ENCODE measurements at regions not wholly inside any gene's neighbourhood (a gene's known extent, or its start where the extent isn't known, plus 50 kb on each side); places are given as distances from the start of the nearest gene placed in this dataset.
"Not testable (repeated sequence)": the region's sequence is repeated elsewhere in the genome, so short reads cannot be mapped to it uniquely, and the experiment has no call there.

DNA sequence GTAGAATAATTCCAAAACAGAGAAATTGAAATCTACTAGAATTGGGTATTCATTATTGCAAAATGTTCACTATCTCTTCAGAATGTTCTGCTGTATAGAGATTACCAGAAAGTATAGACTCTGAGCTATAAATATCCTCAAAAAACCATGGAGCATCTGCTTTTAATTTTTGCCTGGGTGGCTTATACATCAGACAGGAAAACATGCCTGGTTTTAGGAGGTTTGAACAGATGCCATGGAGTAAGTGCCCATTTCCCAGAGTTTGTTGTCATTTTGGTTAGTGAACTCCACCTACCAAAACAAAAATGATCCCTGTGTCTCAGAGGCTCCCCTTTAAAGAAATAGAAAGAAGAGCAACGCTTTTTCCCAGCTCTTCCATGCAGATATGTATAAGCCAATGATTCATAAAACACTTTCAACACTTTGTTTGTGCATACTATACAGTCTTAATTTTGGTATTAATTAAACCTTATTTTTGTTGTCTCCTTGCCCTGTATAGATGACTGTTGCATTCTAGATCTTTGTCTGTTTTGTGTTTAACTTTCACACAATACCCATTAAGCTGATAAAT is 68.7 kb downstream of the MEPE start:
- DNase-seq, result no peak

DNA sequence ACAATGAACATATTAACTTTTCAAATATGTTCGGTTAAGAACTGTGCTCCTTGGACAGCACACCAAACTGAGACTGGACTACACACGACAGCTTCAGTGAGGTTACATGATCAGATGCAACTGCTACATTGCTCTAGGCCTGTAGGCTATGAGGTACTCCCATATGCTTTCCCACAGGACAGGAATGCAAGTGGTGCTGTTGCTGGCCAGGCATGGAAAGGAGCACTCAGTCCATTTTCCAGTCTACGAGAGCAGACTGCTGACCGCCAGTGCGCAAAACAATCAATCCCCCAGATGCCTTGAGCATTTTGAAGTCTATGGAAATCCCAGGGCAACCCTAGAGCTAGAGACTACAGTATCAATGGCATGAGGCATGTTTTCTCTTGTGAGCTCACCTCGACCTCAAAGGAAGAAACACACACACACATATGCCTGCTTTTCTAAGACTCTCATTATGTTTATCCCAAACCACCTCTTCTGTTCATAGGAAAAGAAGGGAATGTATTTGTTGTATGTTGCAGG is 70.8 kb upstream of the SPP1 start:
- DNase-seq, result no peak

DNA sequence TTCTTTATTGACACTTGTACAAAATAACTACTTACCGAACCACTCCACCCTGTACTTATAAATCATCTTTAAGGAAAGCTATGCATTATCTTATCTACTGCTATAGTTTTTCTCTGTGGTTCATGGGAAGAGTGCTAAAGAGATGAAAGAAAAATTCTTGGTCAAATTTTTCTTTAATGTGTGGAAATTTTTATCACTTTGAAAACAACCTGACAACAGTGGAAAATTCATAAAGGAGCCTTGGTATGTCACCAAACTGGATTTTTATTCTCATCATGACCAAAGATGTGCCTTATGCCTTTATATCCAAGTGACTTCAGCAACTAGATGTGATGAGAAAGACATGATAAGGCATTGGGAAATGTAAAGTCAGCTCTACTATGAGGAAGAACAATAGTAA is 67.2 kb upstream of the SPP1 start:
- no peak for DNase-seq

DNA sequence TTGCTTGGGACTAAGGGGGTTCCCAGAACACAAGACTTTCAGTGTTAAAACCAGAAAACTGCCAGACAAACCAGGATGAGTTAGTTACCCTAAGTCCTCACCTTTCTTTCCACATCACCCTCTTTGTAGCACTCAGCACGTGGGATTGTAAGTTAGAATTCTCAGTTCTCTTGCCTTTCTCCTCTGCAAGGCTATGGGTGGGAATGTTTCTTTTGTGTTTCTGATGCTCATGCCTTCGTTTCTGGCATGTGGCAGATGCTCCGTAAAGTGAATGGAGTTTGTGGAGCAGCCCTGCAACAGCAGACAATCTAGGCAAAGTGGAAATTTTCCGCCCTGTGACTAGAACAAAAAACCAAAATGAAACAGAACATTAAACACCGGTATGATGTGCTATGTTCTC is 64.7 kb upstream of the SPP1 start:
- DNase-seq, result peak in 1 of 2 experiments; percentile 25

DNA sequence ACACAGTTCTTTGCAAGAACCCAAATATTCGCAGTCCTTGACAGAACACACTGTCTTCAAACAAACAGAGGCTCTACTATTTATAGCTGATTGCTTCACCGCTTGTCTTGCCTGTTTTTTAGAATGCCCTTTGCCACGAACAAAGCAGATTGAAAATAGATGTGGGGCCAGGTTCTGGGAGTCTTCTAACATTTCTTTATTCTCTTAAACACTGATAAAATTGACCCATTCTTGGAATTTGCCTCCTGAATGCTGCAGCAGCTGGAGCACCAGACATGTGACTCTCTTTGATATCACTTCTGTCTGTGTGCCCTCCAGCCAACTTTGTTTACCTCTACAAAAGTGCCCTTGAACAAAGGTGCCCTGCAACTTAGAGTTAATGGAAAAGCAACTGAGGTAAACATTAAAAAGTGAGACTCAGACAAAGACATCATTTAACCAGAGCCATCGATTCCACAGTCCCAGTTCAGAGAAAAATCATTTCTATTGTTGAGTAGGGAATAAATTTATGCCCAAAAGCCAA is 64.2 kb upstream of the SPP1 start:
- DNase-seq, result peak; percentile 16 to 42

DNA sequence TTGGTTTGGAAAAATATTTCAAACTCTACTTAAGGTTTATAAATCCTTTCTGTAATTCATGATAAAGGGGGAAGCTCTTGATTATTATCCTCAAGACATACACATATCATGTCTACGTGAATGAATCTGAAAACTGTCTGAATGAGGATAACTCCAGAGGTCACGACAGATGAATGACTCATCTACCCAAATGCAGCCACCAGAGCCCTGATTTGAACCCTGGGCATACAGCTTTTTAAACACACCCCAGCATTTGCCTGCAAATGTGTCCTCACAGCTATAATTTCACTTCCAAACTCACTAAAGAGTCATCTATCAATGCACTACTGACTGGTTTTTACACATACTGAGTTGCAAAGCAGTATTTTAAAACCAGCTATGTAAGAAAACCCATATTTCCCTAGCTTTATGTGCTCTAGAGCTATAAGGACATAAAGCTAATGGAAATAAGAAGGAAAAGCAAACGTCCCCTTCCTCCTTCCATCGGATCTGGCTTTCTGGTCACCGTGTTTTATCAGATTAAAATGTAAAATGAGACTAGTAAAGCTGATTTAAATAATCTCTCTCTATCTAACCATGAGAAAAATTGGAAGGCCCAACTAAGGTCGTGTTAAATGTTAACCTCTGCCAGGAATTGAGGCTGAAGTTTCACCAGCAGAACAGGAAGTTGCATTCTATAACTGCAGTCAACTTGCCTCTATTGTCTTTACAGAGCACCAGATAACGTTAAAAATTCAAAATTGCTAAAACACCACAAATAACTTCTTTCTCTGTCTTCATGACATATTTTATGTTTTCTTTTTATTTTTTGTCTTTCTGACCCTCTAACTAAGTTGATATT is 63.1 kb upstream of the SPP1 start:
- no peak for DNase-seq

DNA sequence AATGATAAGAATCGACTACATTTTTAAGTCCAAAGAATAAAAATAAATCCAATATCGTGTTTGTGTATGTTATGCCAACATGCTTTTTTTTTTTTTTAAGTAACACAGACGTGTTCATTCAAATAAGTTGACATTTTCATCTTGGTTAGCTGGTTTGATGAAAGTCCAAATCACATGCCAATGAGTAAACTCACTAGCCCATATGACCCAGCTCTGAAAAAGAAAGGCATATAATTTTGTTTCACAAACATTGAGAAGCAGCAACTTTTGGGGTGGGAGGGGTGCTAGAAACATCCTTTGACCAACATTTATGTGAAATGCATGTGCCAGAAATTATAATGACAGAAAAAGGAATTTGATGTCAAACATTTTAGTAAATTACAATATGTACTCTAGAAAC is 61.6 kb upstream of the SPP1 start:
- no peak for DNase-seq

DNA sequence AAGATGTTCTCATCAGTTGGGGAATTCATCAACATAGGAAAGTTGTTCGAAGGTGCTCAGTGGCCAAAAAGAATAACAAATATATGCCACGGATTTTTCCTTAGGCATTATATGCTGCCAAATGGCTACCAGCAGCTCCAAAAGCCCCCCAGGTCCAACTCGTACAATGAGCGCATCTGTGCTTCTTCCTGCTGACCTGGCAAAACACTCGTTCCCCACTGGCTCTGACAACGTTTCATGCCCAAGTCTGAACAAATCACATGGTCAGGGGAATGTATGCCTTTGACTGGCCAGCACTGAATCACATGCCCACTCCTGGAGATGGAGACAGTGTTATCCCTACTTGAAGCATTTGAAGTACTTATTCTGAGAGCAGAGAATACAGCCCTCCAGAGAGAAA is 59.9 kb upstream of the SPP1 start:
- DNase-seq, result no peak

GRCh38 chr4:87916626-87917025 is 58.9 kb upstream of the SPP1 start:
- DNase-seq, result no peak

- DNase-seq, result not testable (repeated sequence)
Measured at GRCh38 chr4:87917911-87918310, 57.6 kb upstream of the SPP1 start.

DNA sequence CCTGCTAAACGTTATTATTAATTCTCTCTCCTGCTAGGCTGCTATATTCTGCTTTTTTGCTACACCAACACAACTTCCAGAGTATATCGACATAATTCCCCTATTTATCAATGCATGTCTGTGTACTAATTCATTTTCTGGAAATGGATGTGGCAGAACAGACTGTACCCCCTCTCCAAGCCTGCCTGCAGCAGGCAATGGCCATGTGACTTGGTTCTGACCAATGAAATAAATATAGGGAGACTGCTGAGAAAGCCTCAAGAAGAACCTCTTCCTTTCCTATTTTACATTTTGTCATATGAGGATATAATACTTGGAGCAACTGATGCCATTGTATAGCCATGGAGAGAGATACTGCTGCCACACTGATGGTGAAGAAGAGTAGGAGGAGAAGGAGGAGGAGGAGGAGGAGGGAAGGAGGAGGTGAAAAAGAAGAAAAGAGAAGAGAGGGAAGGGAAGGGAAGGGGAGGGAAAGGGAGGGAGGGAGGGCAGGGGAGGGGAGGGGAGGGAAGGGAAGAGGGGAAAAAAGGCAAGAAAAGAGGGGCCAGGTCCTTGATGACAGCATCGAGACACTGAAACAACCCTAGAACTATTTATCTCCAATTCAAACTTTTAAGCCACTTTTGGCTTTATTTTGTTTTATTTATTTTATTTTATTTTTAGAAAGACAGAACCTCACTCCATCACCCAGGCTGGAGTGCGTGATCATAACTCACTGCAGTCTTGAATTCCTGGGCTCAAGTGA is 57.0 kb upstream of the SPP1 start:
- DNase-seq, result no peak

DNA sequence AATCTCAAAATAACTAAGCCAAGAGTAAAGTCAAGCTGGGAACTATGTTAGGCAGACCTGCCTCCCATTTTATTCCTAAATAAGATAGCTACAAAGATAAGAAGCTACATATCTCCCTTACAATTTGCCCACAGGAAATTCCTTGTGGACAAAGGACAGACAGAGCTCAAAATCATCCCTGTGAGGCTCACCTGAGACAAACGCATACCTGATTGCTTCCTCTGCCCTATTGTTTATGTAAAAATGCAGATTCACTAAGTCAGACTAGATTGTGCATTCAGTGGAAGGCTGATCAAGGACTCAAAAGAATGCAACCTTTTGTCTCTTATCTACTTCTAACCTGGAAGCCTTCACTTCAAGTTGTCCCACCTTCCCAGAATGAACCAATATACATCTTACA is 56.2 kb upstream of the SPP1 start:
- DNase-seq, result not testable (repeated sequence)

DNA sequence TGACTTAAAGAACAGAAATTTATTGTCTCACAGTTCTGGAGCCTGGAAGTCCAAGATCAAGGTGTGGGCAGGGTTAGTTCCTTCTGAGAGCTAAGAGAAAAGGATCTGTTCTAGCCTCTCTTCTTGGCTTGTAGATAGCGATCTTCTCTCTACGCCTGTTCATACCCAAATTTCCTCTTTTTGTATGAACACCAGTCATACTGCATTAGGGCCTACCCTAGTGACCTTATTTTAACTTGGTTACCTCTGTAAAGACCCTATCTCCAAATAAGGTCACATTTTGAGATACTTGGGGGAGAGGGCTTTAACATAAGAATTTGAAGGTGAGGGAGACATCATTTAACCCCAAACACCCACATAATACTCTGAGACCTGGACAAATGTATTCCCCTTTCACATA is 55.6 kb upstream of the SPP1 start:
- DNase-seq, result no peak

GRCh38 chr4:87920478-87920877 is 55.0 kb upstream of the SPP1 start:
- DNase-seq, result no peak

DNA sequence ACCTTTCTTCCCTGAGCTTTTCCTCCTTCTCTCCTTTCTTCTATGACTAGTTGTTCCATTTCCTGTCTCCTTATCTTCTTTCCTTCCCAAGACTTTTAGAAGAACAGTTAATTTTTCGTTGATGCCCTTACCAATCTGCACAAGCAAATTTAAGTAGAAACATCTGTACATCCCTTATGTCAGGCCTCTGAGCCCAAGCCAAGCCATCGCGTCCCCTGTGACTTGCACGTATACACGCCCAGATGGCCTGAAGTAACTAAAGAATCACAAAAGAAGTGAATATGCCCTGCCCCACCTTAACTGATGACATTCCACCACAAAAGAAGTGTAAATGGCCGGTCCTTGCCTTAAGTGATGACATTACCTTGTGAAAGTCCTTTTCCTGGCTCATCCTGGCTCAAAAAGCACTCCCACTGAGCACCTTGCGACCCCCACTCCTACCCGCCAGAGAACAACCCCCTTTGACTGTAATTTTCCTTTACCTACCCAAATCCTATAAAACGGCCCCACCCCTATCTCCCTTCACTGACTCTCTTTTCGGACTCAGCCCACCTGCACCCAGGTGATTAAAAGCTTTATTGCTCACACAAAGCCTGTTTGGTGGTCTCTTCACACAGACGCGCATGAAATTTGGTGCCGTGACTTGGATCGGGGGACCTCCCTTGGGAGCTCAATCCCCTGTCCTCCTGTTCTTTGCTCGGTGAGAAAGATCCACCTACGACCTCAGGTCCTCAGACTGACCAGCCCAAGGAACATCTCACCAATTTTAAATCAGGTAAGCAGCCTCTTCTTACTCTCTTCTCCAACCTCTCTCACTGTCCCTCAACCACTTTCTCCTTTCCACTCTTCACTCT is 53.7 kb upstream of the SPP1 start:
- not testable (repeated sequence) for DNase-seq

- DNase-seq, result not testable (repeated sequence)
Measured at GRCh38 chr4:87924146-87924545, 51.4 kb upstream of the SPP1 start.

Measured in SHP77 (cell line).